Activated CD4-positive, alpha-beta T cell treated with anti-CD3 and anti-CD28 coated beads for 36 hours (primary cell): ENCODE measurements at regions not wholly inside any gene's neighbourhood (a gene's known extent, or its start where the extent isn't known, plus 50 kb on each side); places are given as distances from the start of the nearest gene placed in this dataset.

Source experiments
- ATAC-seq: fragments of 200-7000 bp; cut with Tn5 transposase; one replicate; pipeline ENCODE4 v1.10.0; 2021; ENCODE audit warnings: mild to moderate bottlenecking, moderate library complexity
- CTCF ChIA-PET: fragments of 350-600 bp; sonication (Branson Sonifier 250); formaldehyde crosslinking; loops from one replicate; lab custom pipeline; 2021; ENCODE audit warnings: antibody characterized with exemption; lab: Charles Lee
- POLR2A ChIA-PET: fragments of 350-600 bp; sonication (Branson Sonifier 250); formaldehyde crosslinking; loops from one replicate; lab custom pipeline; 2021; ENCODE audit warnings: antibody characterized with exemption, inconsistent platforms; lab: Charles Lee
- DNase-seq: peaks from one replicate; pipeline ENCODE4 v3.0.0-alpha.2; 2020
- H3K27ac Mint-ChIP-seq: one replicate; pipeline ENCODE4 v1.8.0; 2021; ENCODE audit warnings: mixed read lengths
- H3K27me3 Mint-ChIP-seq: one replicate; pipeline ENCODE4 v1.8.0; 2021; ENCODE audit warnings: mixed read lengths
- H3K36me3 Mint-ChIP-seq: one replicate; pipeline ENCODE4 v1.8.0; 2021; ENCODE audit warnings: low read depth, mixed read lengths
- H3K4me1 Mint-ChIP-seq: one replicate; pipeline ENCODE4 v1.8.0; 2021; ENCODE audit warnings: mixed read lengths
- H3K4me3 Mint-ChIP-seq: one replicate; pipeline ENCODE4 v1.8.0; 2021; ENCODE audit warnings: mild to moderate bottlenecking, moderate library complexity, mixed read lengths
- H3K9me3 Mint-ChIP-seq: one replicate; pipeline ENCODE4 v1.8.0; 2021; ENCODE audit warnings: low read depth, mixed read lengths
- intact Hi-C, 2 experiments: fragments of 100-400 bp; cut with DNase I in 1 of 2; cut with micrococcal nuclease in 1 of 2; formaldehyde crosslinking; loops; one replicate each; pipeline versions ENCODE4 v1.14.2 to v1.15.1; 2022 to 2024; cut with DNase I, micrococcal nuclease

GRCh38 chrX:39766855-39767254 is 330.9 kb downstream of the BCOR start:
- no peaks in the 10 kb centered on the region for H3K36me3 Mint-ChIP-seq
- ATAC-seq, result no peak
- intact Hi-C loops, result no loop called here
- ChIA-PET POLR2A (no interaction called here), CTCF (interaction anchor here (0.5 to 0.7 kb wide), 2 partner anchors 11 to 370 kb away, joined by 3 read pairs; no protein-coding TSS in a partner anchor)
- H3K9me3 Mint-ChIP-seq, result no peaks in the 10 kb centered on the region
- no peak for DNase-seq
- H3K27ac Mint-ChIP-seq, result no peak overlapping the region
- peaks cover 37% of the 10 kb centered on the region for H3K4me1 Mint-ChIP-seq
- no peak overlapping the region for H3K4me3 Mint-ChIP-seq
- no peaks in the 10 kb centered on the region for H3K27me3 Mint-ChIP-seq

- POLR2A ChIA-PET, result no interaction called here
- CTCF ChIA-PET, result no interaction called here
These were observed 330.3 kb downstream of the BCOR start for GRCh38 chrX:39767446-39767845.

DNA sequence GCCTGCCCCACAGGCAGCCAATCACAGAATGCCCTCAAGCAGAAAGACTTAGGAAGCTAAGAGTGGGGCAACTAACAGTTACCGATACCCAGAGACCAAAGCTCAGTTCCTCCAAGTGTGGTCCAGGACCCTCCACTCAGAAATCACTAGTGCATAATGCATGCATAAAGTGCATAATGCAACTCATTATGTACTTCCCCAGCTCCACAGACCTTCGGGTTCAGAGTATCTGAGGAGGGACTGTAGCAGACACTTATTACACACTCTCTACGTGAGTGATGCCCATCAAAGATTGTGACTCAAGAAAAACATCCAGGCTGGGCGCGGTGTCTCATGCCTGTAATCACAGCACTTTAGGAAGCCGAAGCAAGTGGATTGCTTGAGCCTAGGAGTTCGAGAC is 328.0 kb downstream of the BCOR start:
- ATAC-seq, result no peak
- Mint-ChIP-seq H3K9me3 (no peaks in the 10 kb centered on the region), H3K4me1 (peaks cover 53% of the 10 kb centered on the region), H3K27me3 (no peaks in the 10 kb centered on the region), H3K4me3 (no peak overlapping the region), H3K36me3 (no peaks in the 10 kb centered on the region), H3K27ac (no peak overlapping the region)
- intact Hi-C loops, result loop anchor here (5.0 to 10.0 kb wide), 8 partner anchors 37 to 968 kb away; partner anchors contain the start of genes MED14 (in 1 of the 2) and MID1IP1 (in 1 of the 2)
- DNase-seq, result no peak
- ChIA-PET CTCF (no interaction called here), POLR2A (no interaction called here)

More at GRCh38 chrX:39767446-39767845, 330.3 kb downstream of the BCOR start:
- peaks cover 36% of the 10 kb centered on the region for H3K4me1 Mint-ChIP-seq
- H3K27me3 Mint-ChIP-seq, result no peaks in the 10 kb centered on the region
- H3K36me3 Mint-ChIP-seq, result no peaks in the 10 kb centered on the region
- no peak for ATAC-seq
- DNase-seq, result no peak
- no peaks in the 10 kb centered on the region for H3K9me3 Mint-ChIP-seq
- intact Hi-C loops, result no loop called here
- no peak overlapping the region for H3K4me3 Mint-ChIP-seq
- H3K27ac Mint-ChIP-seq, result no peak overlapping the region

GRCh38 chrX:39771089-39771488 is 326.7 kb downstream of the BCOR start:
- Mint-ChIP-seq H3K27me3 (no peaks in the 10 kb centered on the region), H3K27ac (no peak overlapping the region), H3K4me3 (no peak overlapping the region), H3K36me3 (no peaks in the 10 kb centered on the region), H3K4me1 (peaks cover 45% of the 10 kb centered on the region), H3K9me3 (no peaks in the 10 kb centered on the region)
- ATAC-seq, result no peak
- ChIA-PET CTCF (no interaction called here), POLR2A (no interaction called here)
- intact Hi-C loops, result loop anchor here (5.0 to 10.0 kb wide), 8 partner anchors 39 to 969 kb away; partner anchors contain the start of genes MED14 (in 1 of the 2) and MID1IP1 (in 1 of the 2)
- DNase-seq, result no peak

GRCh38 chrX:39772057-39772832 is 325.5 kb downstream of the BCOR start:
- Mint-ChIP-seq H3K27me3 (no peaks in the 10 kb centered on the region), H3K4me3 (peak overlapping the region; percentile 39), H3K9me3 (no peaks in the 10 kb centered on the region), H3K36me3 (no peaks in the 10 kb centered on the region), H3K4me1 (peaks cover 42% of the 10 kb centered on the region), H3K27ac (peak overlapping the region; percentile 94)
- DNase-seq (peak; percentile 84), ATAC-seq (peak; percentile 71)
- ChIA-PET POLR2A (interaction anchor here (0.5 kb wide), 1 partner anchor 10 kb away, joined by 4 read pairs; no protein-coding TSS in a partner anchor), CTCF (interaction anchor here (0.6 to 1.0 kb wide), 4 partner anchors 35 to 185 kb away, joined by 3 read pairs; no protein-coding TSS in a partner anchor)
- intact Hi-C loops, result loop anchor here (2.0 to 10.0 kb wide), 9 partner anchors 40 to 970 kb away; partner anchors contain the start of genes MED14 (in 1 of the 2) and MID1IP1 (in 1 of the 2)

- H3K4me1 Mint-ChIP-seq, result peaks cover 48% of the 10 kb centered on the region
- DNase-seq (no peak), ATAC-seq (no peak)
- H3K27me3 Mint-ChIP-seq, result no peaks in the 10 kb centered on the region
- POLR2A ChIA-PET, result interaction anchor here (0.5 kb wide), 1 partner anchor 10 kb away, joined by 4 read pairs; no protein-coding TSS in a partner anchor
- CTCF ChIA-PET, result interaction anchor here (0.9 kb wide), 1 partner anchor 42 kb away, joined by 3 read pairs; no protein-coding TSS in a partner anchor
- H3K27ac Mint-ChIP-seq, result peak overlapping the region; percentile 94
- intact Hi-C loops, result loop anchor here (2.0 to 10.0 kb wide), 9 partner anchors 41 to 971 kb away; partner anchors contain the start of genes MED14 (in 1 of the 2) and MID1IP1 (in 1 of the 2)
- no peaks in the 10 kb centered on the region for H3K9me3 Mint-ChIP-seq
- peak overlapping the region; percentile 24 for H3K4me3 Mint-ChIP-seq
- no peaks in the 10 kb centered on the region for H3K36me3 Mint-ChIP-seq
These were observed 324.6 kb downstream of the BCOR start for GRCh38 chrX:39773150-39773549.

DNA sequence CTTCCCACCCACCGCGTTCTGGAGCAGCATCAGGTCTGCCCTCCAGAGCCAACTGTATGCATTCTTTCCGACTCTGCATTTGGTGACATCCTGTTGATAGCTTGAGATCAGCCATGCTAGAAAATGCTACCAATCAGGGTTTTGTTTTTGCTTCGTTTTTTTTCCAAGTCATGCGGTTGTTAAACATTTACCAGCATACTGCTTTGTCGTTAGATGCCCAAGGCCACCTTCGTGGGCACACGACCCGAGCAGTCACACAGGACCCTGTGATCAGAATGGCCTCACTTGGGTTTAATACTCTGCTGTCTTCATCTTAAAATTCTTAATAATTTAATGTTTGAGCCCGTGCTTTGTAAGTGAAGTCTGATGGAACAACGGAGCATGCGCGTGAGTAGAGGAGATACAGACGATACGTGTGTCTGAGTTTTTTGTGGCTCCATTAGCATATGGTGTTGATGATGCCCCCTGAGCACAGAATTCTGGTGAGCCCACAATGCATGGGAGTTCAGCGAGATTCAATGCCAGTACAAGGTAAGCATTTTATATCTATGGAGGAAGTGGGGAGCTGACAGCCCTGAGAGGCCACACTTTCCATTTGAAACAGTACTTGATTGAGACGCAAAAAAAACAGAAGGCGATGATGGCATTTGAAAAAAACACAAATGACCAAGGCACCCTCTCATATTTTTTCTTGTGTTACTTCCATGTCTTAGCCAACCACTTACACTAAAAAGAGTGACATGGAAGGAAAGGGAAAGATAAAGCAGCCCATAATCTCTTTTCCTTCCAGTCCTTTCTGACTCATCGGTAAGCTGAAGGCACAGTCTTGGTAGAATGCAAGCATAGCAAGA is 323.6 kb downstream of the BCOR start:
- ATAC-seq, result peak; percentile 55

GRCh38 chrX:39774774-39775328 is 322.9 kb downstream of the BCOR start:
- H3K4me3 Mint-ChIP-seq, result peak overlapping the region; percentile 64

More for the DNA sequence above, 323.6 kb downstream of the BCOR start:
- Mint-ChIP-seq H3K4me3 (peak overlapping the region; percentile 64), H3K27ac (peak overlapping the region; percentile 98), H3K36me3 (peaks cover 6% of the 10 kb centered on the region), H3K4me1 (peaks cover 58% of the 10 kb centered on the region), H3K27me3 (no peaks in the 10 kb centered on the region), H3K9me3 (no peaks in the 10 kb centered on the region)
- intact Hi-C loops, result loop anchor here (1.0 to 10.0 kb wide), 15 partner anchors 13 to 972 kb away; partner anchors contain the start of genes MED14 (in 1 of the 2) and MID1IP1 (in 1 of the 2)
- ChIA-PET POLR2A (interaction anchor here (0.5 to 0.9 kb wide), 3 partner anchors 86 to 797 kb away, joined by 3 to 5 read pairs (median 4); no protein-coding TSS in a partner anchor), CTCF (interaction anchor here (0.8 kb wide), 1 partner anchor 37 kb away, joined by 3 read pairs; no protein-coding TSS in a partner anchor)
- peak; percentile 58 for DNase-seq

GRCh38 chrX:39777623-39778025 is 320.1 kb downstream of the BCOR start:
- intact Hi-C loops, result loop anchor here (2.0 to 10.0 kb wide), 2 partner anchors 47 to 443 kb away; no protein-coding TSS in a partner anchor
- CTCF ChIA-PET, result interaction anchor here (0.6 to 0.9 kb wide), 2 partner anchors 11 to 151 kb away, joined by 3 to 4 read pairs; no protein-coding TSS in a partner anchor
- peaks cover 4% of the 10 kb centered on the region for H3K9me3 Mint-ChIP-seq
- H3K36me3 Mint-ChIP-seq, result peaks cover 6% of the 10 kb centered on the region
- POLR2A ChIA-PET, result interaction anchor here (0.6 kb wide), 1 partner anchor 600 kb away, joined by 3 read pairs; no protein-coding TSS in a partner anchor
- peak overlapping the region; percentile 95 for H3K27ac Mint-ChIP-seq
- peak; percentile 67 for DNase-seq
- H3K4me1 Mint-ChIP-seq, result peaks cover 43% of the 10 kb centered on the region
- H3K4me3 Mint-ChIP-seq, result no peak overlapping the region
- no peaks in the 10 kb centered on the region for H3K27me3 Mint-ChIP-seq
- peak; percentile 57 for ATAC-seq

More at GRCh38 chrX:39774774-39775328, 322.9 kb downstream of the BCOR start:
- Mint-ChIP-seq H3K27ac (peak overlapping the region; percentile 98), H3K4me1 (peaks cover 58% of the 10 kb centered on the region), H3K36me3 (peaks cover 6% of the 10 kb centered on the region), H3K27me3 (no peaks in the 10 kb centered on the region), H3K9me3 (no peaks in the 10 kb centered on the region)
- POLR2A ChIA-PET, result interaction anchor here (0.5 to 0.9 kb wide), 3 partner anchors 85 to 798 kb away, joined by 3 to 5 read pairs (median 4); no protein-coding TSS in a partner anchor
- intact Hi-C loops, result loop anchor here (1.0 to 10.0 kb wide), 14 partner anchors 14 to 973 kb away; partner anchors contain the start of genes MED14 (in 1 of the 2) and MID1IP1 (in 1 of the 2)
- ATAC-seq (no peak), DNase-seq (peak; percentile 25)
- CTCF ChIA-PET, result interaction anchor here (0.8 kb wide), 1 partner anchor 36 kb away, joined by 3 read pairs; no protein-coding TSS in a partner anchor
